ENCODE measurements at regions not wholly inside any gene's neighbourhood (a gene's known extent, or its start where the extent isn't known, plus 50 kb on each side); places are given as distances from the start of the nearest gene placed in this dataset.

- no peak for DNase-seq
Observed at GRCh38 chr1:57848406-57848805, 424.5 kb upstream of the DAB1 start.

GRCh38 chr1:57845041-57845440 lies 421.2 kb upstream of the DAB1 start:
- DNase-seq: no peak

- no peak for DNase-seq
Observed at GRCh38 chr1:57844382-57844980, 420.6 kb upstream of the DAB1 start.

DNA sequence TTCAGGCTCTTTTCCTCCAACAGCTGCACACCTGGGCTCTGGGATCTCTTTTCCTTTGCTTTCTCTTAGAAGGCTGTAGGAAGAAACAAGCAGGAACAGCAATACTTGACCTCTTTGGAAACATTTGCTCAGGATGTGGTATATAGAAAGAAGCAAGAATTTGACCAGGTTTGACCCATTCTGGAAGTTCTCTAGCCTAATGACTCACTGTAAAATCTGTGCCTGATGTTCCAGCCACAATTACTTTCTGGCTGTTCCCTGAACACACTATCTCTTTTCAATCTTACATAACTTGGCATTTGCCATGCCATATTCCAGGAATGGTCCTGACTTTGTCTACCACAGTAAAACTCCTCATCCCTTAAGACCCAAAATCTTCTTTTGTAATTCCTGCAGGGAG lies 419.9 kb upstream of the DAB1 start:
- no peak for DNase-seq

DNA sequence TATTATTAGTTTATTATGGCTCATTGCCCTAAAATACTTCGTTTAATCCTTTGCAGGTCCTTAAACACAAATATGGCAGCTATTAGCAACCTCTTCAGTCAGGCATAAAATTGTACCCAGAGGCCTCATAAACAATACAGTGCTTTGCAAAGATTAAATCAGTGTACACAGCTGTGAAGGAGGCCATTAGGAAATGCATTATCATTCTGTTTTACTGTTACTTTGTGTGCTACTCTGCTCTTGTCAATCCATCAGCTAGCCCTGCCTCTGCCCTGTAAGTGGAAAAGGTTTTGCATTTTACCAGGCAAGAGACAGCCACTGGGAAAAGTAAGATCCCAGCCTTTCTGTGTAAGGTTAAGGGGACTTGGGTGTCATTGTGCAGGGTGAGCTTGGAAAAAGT lies 415.7 kb upstream of the DAB1 start:
- DNase-seq: no peak

DNA sequence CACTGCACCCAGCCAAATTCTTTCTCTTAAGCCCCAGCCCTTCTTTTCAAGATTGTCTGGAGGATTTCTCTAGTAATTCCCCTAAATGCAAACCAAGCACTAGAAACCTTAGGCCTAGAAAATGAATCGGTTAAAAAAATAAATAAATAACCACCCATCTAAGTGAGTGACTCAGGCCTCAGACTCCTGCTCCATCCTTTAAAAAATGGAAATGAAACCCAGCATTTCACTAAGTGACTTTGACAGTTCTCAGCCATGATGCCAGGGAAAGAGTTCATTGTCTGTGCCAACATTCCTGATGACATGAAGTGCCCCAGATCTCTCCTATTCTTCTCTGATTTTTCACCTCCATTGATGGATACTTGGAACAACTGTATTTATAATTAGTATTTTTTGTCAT lies 415.2 kb upstream of the DAB1 start:
- DNase-seq: no peak

- DNase-seq: no peak
Observed at GRCh38 chr1:57835620-57836019, 411.8 kb upstream of the DAB1 start.

DNA sequence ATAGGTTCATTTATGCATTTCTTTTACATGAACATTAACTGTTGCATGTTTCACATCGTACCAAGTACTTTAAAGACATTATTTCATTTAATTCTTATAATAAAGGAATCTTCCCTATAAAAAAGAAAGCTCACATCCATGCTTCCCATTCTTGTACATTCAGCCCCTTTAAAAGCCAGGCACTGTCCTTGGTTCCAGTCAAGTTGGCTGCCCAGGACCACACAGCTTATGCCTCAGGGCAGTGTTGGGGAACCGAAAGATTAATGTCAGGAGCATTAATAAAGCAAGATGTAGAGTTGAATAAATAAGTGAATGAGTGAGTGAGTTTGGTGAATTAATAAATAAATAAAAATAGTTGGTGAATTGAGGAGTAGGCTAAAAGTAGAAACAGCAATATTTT lies 409.4 kb upstream of the DAB1 start:
- no peak for DNase-seq

GRCh38 chr1:57832612-57833011 lies 408.8 kb upstream of the DAB1 start:
- no peak for DNase-seq

GRCh38 chr1:57831624-57832023 lies 407.8 kb upstream of the DAB1 start:
- no peak for DNase-seq

DNA sequence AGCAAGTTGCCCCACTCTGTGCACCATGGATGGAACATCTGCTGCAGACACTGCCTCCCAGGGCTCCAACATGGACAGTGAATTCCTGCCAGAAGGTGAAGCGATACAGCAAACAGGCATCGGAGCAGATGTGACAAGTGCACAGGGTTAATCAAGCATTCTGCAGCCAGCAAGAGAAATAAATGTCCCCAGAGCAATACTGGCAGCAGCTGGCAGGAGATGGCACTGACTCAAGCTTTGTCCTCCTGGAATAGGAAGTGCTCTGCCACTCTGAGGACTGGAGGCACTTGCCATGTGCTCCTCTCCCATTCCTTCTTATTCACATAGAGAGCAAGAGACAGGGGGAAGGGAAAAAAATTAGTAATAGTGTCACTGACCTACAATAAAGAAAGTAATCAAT lies 402.7 kb upstream of the DAB1 start:
- DNase-seq: no peak

DNA sequence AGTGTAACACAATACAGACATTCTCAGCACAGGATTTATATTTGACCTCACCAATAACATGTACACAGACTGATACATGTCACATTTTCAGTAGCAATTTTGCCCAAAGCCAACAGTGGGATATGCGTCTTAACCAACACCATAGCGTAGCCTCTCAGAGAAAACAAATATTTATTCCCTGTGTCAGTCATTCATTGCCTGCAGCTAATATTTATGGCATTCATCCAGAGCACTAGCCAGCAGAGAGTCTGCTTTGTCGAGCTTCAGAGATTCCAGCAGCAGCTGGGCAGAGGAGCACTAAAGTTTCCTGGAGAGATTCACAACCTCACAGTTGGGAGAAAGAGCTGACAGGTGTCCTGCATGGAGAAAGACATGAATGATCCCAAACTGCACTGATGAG lies 400.7 kb upstream of the DAB1 start:
- DNase-seq: no peak

DNA sequence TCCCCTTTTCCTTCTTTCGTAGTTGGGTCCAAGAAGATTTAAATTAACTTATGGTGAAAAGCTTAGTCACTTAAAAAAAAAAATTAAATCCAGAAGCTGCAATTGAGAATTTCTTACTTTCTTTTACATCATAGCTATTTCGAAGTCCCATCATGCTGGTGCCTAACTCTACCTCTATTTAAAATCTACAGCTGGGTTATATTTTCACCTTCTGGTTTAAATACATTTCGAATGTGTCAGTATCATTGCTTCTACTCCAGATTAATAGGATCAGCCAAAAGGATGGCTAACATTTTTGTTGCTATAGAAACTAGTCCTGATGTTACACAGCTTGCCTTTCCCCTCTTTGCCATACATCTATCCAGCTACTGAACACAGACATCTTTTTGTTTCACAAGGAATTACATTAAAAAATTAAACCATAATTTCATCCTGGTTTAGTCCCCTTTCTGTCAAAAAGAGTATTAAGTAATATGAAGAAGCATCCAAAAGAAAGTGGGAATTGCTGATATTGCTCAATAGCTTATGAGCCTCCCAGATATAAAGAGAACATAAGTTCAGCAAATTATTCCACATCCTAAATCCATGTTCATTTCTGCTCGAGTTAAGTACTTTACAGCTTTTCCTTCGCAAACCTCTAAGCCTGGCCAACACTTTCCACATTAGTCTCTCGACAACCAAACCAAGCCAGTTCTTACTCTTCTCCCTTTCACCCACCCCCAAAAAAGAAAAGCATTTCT lies 396.7 kb upstream of the DAB1 start:
- no peak for DNase-seq

- DNase-seq: no peak
Observed at GRCh38 chr1:57819893-57820292, 396.0 kb upstream of the DAB1 start.

GRCh38 chr1:57803586-57803985 lies 379.7 kb upstream of the DAB1 start:
- DNase-seq: no peak

DNA sequence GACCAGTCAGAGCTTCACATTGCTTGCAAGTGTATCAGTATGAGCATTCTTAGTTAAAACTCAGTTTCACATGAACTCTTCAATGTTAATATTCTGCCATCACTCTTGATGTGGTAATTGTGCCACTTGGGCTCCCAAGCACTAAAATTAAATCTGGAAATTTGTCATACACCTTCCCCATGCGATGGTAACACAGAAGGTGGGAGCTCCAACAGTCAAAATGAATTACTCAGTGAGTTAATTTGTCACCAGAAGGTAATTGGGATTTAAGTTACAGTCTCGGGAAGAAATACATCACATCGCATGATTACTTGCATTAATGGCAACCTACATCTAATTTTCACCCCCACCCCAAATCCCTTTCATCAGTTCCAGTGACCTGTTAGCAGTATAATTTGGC lies 376.5 kb upstream of the DAB1 start:
- no peak for DNase-seq

- no peak for DNase-seq
Observed at GRCh38 chr1:57799490-57800115, 375.7 kb upstream of the DAB1 start.

DNA sequence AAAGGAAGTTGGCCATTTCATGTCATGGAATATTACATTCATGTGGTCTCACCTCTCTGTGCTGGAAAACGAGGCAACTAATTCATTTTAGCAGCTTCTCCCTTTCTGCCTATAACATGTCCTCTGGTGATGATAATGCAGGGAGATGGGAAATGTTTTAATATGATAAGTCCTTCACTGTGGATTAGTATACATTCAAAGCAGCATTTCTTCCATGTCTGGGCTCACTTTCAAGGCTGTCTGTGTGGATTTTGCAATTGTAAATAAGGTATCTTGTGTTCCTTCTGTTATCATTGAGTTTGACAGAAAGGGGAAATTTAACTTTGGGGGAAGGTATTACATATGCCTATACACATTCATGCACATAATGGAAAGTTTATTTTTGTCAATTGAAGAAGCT lies 374.7 kb upstream of the DAB1 start:
- no peak for DNase-seq

DNA sequence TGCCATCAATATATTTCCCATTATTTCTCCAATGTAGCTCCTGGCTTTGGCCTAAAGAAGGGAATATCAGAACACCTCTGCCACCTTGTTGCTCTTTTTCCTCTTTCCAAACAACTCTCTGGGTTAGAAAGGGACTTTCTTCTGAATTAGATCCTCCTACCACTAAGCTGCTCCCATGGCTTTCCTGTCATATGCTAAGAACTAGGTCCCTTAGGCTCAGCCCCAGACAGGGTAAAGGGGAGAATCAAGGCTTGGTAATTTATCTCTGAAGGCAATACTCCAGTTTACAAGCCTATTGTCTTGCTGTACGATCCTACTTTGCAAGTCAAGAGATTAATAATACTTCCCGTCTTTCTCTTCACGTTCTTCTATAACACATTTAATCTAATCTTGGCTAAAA lies 373.2 kb upstream of the DAB1 start:
- no peak for DNase-seq

DNA sequence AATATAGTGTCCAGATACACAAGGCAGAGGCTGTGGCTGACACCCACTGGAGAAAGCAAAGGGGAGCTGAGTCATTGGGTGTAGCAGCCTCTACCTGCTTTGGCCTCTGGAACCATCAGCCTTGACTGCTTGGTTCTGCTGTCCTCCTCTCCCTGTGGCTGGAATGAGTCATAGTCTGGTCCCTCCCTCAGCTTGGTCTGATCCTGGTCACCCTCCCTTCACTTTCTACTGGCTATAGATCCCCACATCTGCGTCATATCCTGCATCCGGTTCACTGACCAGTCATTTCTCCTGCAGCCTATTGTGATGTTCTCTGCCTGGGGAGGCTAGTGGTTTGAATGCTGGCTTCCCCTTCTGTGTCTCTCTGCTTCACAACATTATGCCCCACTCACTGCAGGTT lies 372.8 kb upstream of the DAB1 start:
- no peak for DNase-seq

DNA sequence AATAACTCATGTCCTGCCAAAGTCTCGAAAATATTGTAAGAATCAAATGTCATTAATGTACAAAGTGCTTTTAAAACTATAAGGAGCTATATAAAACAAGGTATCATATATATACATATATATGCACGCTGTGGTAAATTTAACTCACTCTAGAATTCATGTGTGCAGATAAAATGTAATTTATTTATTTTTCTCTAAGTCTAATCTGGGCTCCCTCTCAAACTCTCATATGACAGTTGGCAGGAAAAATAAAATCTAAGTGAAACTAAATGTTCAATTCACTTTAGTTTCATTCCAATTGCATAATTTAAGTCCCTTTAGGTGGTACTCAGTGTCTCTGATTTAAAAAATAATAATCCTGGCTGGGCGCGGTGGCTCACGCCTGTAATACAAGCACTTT lies 372.0 kb upstream of the DAB1 start:
- no peak for DNase-seq

GRCh38 chr1:57794078-57794477 lies 370.2 kb upstream of the DAB1 start:
- no peak for DNase-seq

DNA sequence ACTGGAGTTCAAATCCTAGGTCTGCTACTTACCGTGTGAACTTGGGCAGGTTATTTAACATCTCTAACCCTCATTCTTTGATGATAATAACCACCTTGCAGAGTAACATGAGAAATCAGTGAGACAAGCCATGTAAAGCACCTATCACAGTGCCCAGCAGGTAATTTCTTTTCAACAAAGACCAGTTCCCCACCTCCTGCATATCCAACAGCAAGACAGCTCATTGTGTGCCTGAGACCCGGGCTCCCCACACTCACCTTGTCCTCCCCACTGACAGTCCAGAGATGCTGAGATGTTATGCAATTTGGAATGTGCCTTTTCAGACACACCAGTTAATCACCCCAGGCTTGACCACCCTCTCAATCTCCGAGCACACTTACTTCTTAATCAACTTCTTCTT lies 367.6 kb upstream of the DAB1 start:
- no peak for DNase-seq

DNA sequence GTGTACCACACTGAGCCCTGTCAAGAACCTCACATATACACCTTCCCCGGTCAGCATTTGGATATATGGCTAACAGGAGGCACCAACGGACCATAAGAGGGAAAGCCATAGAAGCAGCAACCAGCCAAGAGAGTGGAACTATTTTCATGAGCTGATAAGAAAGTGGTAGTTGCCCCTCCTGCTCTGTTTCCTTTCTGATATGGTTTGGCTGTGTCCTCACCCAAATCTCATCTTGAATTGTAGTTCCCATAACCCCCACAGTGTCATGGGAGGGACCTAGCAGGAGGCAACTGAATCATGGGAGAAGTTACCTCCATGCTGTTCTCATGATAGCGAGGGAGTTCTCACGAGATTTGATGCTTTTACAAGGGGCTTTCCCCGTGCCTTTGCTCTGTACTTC lies 366.1 kb upstream of the DAB1 start:
- no peak for DNase-seq

DNA sequence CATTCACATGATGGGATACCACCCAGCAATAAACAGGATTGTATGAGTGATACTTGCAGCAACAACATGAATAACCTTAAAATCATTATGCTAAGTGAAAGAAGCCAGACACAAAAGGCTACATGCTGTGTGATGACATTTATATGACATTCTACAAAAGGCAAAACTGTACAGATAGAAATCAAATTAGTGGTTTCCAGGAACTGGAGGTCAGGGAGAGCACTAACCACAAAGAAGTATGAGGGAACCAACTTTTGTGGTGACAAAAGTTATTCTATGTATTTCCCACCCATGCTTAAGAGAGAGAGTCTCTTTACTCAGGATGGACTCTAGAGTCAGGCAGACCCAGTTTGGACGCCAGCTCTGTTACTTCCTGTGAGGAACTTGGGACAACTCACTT lies 364.5 kb upstream of the DAB1 start:
- DNase-seq: no peak

Data from stimulated activated CD4-positive, alpha-beta T cell treated with anti-CD3 and anti-CD28 coated beads, Interleukin-4, amount 100 ng/mL, for 24 hours (primary cell).